HFF-Myc (cell line): ENCODE measurements at regions not wholly inside any gene's neighbourhood (a gene's known extent, or its start where the extent isn't known, plus 50 kb on each side); places are given as distances from the start of the nearest gene placed in this dataset.

Source experiments
- DNase-seq: peaks from one replicate; pipeline ENCODE4 v3.0.0-alpha.2; 2011; ENCODE audit warnings: low read depth; ENCODE audit errors: extremely low read depth
- H3K4me3 ChIP-seq: replicated peaks from 2 replicates; pipeline ENCODE4 v1.5.1; 2011; ENCODE audit warnings: low read depth, mild to moderate bottlenecking, control low read depth, low read length
- CTCF ChIP-seq: IDR thresholded peaks from 2 replicates; pipeline ENCODE4 v1.5.1; 2012; ENCODE audit warnings: mild to moderate bottlenecking, low read depth, low read length, control low read depth; ENCODE audit errors: missing control alignments

DNA sequence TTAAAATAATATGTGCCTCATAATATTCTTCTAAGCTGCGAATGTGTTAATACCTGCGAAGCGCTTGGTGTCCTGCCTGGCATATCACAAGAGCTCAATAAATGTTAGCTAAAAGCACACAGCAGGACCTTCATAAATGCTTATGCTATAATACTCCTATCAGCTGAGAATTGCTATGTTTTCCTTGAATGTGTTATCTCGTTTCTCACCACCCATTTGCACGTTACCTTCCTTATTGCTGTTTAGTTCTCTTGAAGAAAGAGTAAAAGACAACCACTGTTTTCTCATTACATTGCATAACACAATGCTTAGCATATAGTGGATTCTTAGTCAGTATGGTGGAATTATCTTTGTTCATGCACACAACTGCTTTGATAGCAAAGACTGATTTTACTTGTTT lies 76.6 kb downstream of the EDN1 start:
- TF ChIP-seq CTCF: no peak
- no peak for DNase-seq
- H3K4me3 ChIP-seq: no peak overlapping the region

GRCh38 chr6:12367412-12367811 lies 77.3 kb downstream of the EDN1 start:
- DNase-seq: no peak

GRCh38 chr6:12369355-12369754 lies 79.2 kb downstream of the EDN1 start:
- TF ChIP-seq CTCF: no peak
- DNase-seq: no peak
- no peak overlapping the region for H3K4me3 ChIP-seq

More at GRCh38 chr6:12367412-12367811, 77.3 kb downstream of the EDN1 start:
- TF ChIP-seq CTCF: no peak
- H3K4me3 ChIP-seq: no peak overlapping the region

GRCh38 chr6:12369781-12370262 lies 79.7 kb downstream of the EDN1 start:
- H3K4me3 ChIP-seq: no peak overlapping the region
- no peak for DNase-seq
- TF ChIP-seq CTCF: no peak

GRCh38 chr6:12371151-12371550 lies 81.0 kb downstream of the EDN1 start:
- no peak overlapping the region for H3K4me3 ChIP-seq
- no peak for TF ChIP-seq CTCF
- DNase-seq: no peak

DNA sequence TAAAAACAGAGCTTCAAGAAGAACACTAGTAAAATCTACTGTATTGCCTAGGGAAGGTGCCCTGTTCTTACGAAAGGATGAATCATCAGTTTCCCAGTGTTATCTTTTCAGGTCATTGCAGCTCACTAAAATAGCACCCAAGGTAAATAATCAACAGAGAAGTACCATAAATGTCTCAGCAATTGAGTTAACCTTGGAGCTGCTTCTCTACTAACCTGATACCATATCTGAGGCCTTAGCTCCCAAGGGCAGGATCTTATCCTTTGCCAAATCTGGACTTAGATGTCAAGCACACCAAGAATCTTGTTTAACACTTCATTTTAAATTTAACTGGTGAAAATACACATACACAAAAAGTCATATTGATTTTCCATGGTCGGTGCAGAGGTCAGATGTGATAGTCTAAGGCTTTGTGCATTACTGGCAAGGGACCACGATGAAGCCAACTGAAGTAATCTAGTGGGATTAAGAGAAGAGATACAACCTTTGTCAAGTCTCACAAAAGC lies 81.5 kb downstream of the EDN1 start:
- no peak overlapping the region for H3K4me3 ChIP-seq
- no peak for DNase-seq
- TF ChIP-seq CTCF: no peak

DNA sequence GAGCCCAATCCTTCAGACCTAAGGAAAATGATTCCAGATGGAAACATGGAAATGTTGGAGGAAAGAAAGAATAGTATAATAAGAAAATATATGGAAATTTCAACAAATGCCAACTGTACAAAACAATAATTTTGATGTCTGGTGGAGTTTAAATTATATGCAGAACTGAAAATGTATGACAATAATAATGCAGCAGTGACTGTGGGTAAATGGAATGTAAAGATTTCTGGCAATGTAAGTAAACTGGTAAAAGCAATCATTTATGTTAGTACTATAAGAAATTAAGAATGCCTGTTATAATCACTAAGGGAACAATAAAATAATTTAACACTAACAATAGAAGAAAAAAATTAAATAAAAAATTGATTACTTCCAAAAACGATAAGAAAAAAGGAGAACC lies 89.0 kb downstream of the EDN1 start:
- no peak for TF ChIP-seq CTCF
- no peak overlapping the region for H3K4me3 ChIP-seq
- DNase-seq: no peak
